Stimulated activated CD4-positive, alpha-beta T cell treated with anti-CD3 and anti-CD28 coated beads, Interleukin-12 subunit alpha, Interleukin-12 subunit beta, amount 100 ng/mL, for 24 hours (primary cell): ENCODE measurements at regions not wholly inside any gene's neighbourhood (a gene's known extent, or its start where the extent isn't known, plus 50 kb on each side); places are given as distances from the start of the nearest gene placed in this dataset.

Source experiments
- DNase-seq, 2 experiments: peaks; one replicate each; pipeline ENCODE4 v3.0.0-alpha.2; 2020; ENCODE audit warnings: low read depth in 2 of 2

DNA sequence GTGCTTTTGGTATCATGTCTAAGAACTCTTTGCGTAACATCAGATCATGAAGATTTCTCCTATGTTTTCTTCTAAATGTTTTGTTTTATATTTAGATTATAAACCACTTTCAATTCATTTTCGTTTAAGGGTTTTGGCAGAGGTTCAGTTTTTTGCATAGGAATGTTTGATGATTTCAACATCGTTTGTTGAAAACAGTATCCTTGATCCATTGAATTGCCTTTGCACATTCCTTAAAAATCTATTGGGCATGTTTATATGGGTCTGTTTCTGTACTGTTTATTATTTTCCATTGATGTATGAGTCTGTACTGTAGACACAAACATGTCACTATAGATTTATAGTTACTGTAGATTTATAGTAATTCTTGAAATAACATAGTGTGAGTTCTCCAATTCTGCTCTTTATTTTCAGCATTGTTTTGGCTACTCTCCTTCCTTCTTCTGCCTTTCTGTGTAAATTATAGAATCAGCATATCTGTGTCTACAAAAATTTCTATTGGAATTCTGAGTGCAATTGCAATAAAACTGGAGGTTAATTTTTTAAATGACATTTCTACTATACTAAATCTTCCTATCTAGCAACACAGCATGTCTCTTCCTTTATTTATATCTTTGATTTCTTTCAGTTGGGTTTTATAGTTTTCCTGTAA lies 374.0 kb downstream of the SV2B start:
- DNase-seq = no peak

- no peak for DNase-seq
Measured at GRCh38 chr15:91476861-91477260, 376.6 kb upstream of the SLCO3A1 start.

DNA sequence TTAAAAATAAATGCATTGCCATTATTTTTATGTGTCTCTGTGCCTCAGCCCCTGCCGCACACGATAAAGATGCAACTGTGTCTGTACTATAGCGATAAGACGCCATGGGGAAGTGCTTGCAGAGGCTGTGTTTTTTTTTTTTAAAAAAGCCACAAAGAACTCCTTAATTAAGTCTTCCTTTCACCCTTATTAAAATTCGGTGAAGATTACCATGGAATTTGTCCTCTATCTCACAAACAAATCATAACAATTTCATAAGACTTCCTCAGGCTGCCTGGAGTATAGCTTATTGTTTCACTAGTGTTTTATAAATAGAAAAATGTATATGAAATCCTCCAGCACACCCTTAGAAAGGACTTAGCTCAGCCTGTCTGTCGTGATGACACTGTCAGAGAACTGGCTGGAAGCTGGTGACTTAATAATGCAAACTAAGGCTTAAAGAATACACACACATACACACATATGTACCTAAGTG lies 374.8 kb upstream of the SLCO3A1 start:
- DNase-seq = no peak

DNA sequence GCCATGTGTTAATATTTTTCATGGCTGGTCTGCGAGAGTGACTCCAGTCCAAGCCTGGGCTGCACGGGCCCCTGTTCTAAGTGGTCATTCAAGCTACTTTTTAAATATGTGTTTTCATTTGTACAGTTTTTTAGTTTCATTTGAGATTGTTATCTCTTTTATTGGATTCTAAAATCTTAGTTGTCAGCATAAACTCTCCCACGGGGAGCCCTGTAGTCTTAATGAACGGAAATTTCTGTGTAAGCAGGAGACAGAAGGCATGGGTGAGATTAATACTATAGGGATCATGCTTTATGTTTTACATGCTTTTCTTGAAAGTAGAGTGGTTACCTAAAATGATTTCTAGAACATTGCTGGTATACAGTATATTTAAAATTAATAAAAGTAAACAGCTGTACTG lies 373.1 kb upstream of the SLCO3A1 start:
- no peak for DNase-seq

GRCh38 chr15:91482799-91483198 lies 370.7 kb upstream of the SLCO3A1 start:
- no peak for DNase-seq

DNA sequence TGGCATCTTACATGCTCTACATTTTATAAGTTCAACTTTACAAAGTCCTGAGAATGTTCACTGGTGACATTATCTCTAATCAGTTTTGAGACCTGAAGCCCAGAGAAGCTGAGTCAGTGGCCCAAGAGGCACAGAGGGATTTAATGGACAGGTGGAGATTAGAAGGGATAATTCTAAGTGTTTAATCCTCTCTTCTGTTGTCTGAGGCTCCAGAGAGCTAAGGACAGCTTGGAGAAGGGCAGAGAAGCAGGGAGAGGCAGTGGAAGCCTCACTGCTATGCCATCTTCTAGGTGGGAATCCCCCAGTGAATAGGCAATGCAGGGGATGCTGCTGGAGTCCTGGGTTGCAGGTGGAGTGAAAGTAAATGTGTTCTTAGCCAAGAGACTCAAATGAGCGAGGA lies 369.4 kb upstream of the SLCO3A1 start:
- no peak for DNase-seq

GRCh38 chr15:91488452-91488851 lies 365.1 kb upstream of the SLCO3A1 start:
- DNase-seq = no peak

- DNase-seq = no peak
Measured at GRCh38 chr15:91490211-91490610, 363.3 kb upstream of the SLCO3A1 start.

GRCh38 chr15:91491101-91491950 lies 362.2 kb upstream of the SLCO3A1 start:
- DNase-seq = no peak

DNA sequence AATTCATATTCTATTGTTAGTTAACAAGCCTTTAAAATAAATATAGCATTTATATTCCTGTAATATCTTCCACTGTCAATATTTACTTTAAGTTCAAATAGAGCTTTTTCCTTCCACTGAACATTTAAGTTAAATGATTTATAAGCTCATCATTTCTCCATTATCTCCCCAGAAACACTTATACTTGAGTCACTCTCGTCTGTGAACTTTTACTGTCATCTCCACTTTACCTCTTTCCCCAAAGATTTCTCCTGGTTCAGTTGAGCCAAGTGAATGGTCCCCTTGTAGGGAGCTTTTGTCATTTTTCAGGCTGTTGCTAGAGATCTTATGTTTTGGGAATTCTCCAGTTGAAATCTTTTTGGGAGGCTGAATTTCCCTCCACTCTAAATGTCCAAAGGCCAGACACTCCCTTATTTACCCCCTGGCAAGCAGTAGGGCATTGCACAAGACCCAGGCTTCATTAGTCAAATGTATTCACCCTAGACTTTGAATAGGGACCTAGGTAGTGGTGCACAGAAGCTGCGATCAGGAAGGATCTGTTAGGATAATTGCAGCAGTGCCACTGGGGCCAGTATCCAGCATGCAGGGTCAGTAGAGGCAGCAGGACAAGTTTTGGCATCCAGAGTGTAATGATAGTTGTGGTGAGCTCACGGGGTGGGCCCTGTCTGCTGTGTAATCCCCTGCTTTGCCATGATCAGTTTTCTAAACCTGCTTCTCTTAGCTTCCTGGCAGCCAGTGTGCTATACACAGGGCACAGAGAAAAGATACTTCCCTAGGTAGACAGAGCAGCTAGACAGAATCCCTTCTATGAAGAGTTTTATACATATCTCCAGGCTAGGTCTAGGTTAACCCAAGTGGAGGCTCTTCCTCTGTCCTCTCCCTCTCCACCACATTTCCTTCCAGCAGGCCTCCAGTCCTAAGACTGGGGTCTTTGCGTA lies 356.5 kb upstream of the SLCO3A1 start:
- DNase-seq = no peak

DNA sequence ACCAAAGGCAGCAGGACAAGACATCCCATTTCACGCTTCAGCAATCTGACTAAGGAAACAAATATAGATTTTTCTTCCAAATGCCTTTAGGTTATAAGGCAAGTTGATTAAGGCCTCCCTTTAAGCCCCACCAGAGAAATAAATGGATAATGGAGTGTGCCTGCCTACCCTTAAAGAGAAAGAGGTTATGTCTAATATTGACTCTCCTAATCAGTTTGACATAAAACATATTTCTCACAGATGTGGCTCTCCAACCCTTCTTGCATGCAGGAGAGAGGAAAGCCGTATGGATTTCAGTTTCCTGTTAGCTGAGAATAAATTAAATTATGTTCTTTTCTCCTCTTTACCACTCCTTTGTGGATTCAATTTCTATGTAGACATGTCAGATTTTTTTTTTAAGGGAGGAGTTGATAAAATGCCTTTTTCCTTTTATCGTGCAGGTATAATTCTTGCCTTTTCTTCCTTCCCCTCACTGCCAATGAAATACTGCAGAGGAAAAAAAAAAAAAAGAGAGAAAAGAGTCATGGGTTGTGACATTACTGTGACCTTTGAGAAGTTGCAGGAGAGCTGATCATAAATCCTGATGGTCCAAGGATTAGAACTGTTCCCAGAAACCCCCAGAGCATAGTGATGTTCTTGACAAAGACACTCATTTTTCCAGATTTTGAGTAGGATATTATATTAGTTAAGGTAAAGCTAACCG lies 355.3 kb upstream of the SLCO3A1 start:
- no peak for DNase-seq

GRCh38 chr15:91498749-91499062 lies 354.8 kb upstream of the SLCO3A1 start:
- no peak for DNase-seq

DNA sequence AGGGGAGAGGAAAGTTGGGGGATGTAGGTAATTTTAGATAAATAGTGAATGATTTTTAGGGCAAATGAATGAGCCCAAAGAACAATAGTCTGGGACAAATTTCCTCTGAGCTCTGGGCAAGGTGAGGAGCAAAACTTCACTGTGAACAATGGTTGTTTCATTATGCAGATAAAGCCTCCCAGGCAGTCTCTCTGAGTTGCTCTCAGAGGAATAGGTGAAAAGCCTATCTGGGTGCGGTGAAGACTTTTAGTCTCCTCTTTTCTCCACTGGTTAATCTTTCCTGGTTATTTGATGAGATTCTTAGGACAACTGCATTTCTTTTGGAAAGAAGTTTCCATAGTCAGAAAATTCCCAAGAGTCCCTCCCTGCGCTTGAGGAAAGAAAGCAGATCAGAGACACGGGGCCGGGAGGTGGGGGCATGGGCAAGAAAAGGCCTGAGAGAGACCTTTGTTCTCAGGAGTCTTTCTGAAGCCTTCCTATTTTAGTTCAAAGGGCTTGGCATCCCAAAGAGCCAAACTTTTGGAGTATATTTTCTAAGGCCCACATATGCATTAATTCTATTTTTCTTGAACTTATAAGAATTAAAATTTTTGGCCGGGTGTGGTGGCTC lies 353.6 kb upstream of the SLCO3A1 start:
- no peak for DNase-seq

- no peak for DNase-seq
Measured at GRCh38 chr15:91508633-91509032, 344.9 kb upstream of the SLCO3A1 start.

DNA sequence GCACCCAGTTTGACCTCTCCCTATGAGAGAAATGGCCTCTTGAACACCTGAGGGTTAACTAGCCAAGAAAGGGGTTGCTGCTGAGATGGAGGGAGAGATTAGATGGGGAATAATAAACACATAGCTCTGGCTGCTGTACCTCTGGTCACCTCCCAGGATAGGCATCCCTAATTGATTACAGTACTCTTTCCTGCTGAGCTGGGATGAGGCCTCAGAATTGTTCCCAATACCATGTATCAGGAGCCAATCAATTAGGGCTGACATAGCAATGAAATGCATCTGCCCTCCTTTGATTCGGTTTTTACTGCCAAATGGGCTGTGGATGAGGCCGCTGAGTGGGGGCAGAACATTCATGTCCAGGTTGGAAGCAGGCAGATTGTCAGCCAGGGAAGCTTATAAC lies 339.4 kb upstream of the SLCO3A1 start:
- no peak for DNase-seq

GRCh38 chr15:91515188-91515754 lies 338.2 kb upstream of the SLCO3A1 start:
- DNase-seq = no peak

DNA sequence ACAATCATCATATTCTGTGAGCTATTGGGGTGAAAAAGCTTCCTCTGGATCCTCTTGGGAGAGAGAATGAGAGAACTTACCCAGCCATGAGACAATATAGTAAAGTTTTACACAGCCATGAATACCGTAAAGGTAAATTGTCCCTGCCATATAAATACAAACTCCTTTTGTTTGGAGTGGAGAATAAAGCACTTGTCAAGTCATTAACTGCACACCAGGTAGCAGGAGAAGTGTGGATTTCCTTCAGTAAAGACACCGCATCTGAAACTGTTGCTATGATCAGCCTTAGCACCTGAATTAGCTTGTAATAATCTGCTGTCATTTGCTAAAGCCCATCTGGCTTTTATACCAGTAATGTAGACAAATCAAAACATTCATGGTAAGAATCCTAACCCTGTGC lies 336.6 kb upstream of the SLCO3A1 start:
- DNase-seq = no peak

- DNase-seq = no peak
Measured at GRCh38 chr15:91517491-91518200, 335.9 kb upstream of the SLCO3A1 start.

GRCh38 chr15:91520850-91521249 lies 332.7 kb upstream of the SLCO3A1 start:
- DNase-seq = no peak

GRCh38 chr15:91521548-91521947 lies 332.0 kb upstream of the SLCO3A1 start:
- DNase-seq = no peak
